ENCODE measurements at regions not wholly inside any gene's neighbourhood (a gene's known extent, or its start where the extent isn't known, plus 50 kb on each side); places are given as distances from the start of the nearest gene placed in this dataset.

DNA sequence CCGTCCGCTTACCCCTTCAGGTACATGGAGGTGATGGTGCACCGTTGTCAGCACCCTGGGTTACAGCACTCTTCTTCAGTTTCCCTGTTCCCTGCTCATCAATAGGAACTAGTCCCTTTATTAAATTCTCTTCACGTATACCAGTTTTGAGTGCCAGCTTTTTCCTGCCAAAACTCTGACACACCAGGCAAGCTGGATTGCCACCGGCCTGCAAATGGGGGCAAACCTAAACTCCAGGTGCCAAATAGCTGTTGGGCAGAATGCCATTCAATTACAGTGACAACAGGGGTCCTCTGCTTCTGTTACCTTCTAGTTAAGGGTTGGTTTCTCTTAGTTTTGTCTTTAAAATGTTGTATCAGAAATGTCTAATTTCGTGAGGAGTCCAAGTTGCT is 400.4 kb downstream of the OSTF1 start:
- intact Hi-C loops (cut with micrococcal nuclease; ENCODE audit: unreplicated experiment) (no loop called here), in situ Hi-C loops (cut with HindIII; ENCODE audit: extremely low pct_ligation_motif_present, low pct_unique_long_range_greater_than_20kb) (no loop called here)
- 29% methylated on average over 6 of the region's 6 CpGs for WGBS (ENCODE audit: low lambda C conversion rate)
- no peak overlapping the region for H3K4me3 ChIP-seq (replicated peaks in 1 of 3; ENCODE audit: insufficient read depth in 1 of 3, low read depth in 2 of 3, low read length in 3 of 3)
- H3K36me3 ChIP-seq (replicated peaks in 1 of 2; ENCODE audit: control insufficient read depth in 1 of 2, insufficient read depth in 2 of 2, low read length in 2 of 2) = no peaks in the 10 kb centered on the region
- no peak overlapping the region for H3K4me2 ChIP-seq (ENCODE audit: low read depth, low read length)
- no peak overlapping the region for H2AFZ ChIP-seq (ENCODE audit: low read length)
- H3K9ac ChIP-seq (ENCODE audit: insufficient read depth, low read depth, low read length) = no peak overlapping the region
- FAIRE-seq (no peak), DNase-seq (ENCODE audit: low spot score) (no peak), ATAC-seq (no peak)
- H3K9me3 ChIP-seq (ENCODE audit: low read length) = no peaks in the 10 kb centered on the region
- no peak overlapping the region for H3K27ac ChIP-seq (ENCODE audit: extremely low read length, insufficient read depth, low read length)
- no peaks in the 10 kb centered on the region for H3K79me2 ChIP-seq (ENCODE audit: insufficient read depth, low read length)
- no TSS peak for BruUV-seq (replicated peaks)
- no peaks in the 10 kb centered on the region for H3K27me3 ChIP-seq (ENCODE audit: control insufficient read depth in 1 of 2, insufficient read depth in 2 of 2, low read length in 2 of 2)
- ChIA-PET POLR2A (no interaction called here), CTCF (ENCODE audit: low intra/inter-chr PET ratio, low total read pairs) (no interaction called here)
- no peaks in the 10 kb centered on the region for H3K4me1 ChIP-seq (ENCODE audit: insufficient read depth, low read length)
- H4K20me1 ChIP-seq (ENCODE audit: insufficient read depth, low read length) = no peaks in the 10 kb centered on the region
- no peak for TF ChIP-seq FOXM1 (CRISPR knock-in tag; IDR thresholded peaks at IDR 0.05)
- no peak for TF ChIP-seq ZNF501 (CRISPR knock-in tag; IDR thresholded peaks at IDR 0.05)
- no peak for TF ChIP-seq PAF1 (CRISPR knock-in tag; IDR thresholded peaks at IDR 0.05)
- TF ChIP-seq ZNF703 (CRISPR knock-in tag; IDR thresholded peaks at IDR 0.05; ENCODE audit: borderline replicate concordance) = no peak

DNA sequence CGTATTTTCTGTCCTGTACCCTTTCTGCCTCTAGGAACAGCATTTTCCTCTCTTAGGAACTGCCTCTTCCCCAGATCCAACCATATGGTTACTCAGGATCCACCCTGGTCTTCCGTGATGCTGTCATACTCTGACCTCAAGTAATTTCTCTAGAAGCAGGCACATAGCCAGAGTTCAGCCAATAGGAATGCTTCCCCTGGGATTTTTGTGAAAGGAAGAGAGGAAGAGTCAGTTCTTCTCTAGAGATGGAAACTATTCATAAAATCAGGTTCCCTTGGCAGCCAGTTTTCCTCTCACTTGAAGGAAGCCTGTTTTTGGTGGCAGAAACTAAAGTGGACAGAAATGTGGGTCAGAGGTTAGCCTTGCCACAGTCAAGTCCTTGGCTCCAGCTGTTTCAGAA is 400.1 kb upstream of the PCSK5 start:
- H3K9me3 ChIP-seq (ENCODE audit: low read length) = no peaks in the 10 kb centered on the region
- no peaks in the 10 kb centered on the region for H3K36me3 ChIP-seq (replicated peaks in 1 of 2; ENCODE audit: control insufficient read depth in 1 of 2, insufficient read depth in 2 of 2, low read length in 2 of 2)
- H3K4me3 ChIP-seq (replicated peaks in 1 of 3; ENCODE audit: insufficient read depth in 1 of 3, low read depth in 2 of 3, low read length in 3 of 3) = no peak overlapping the region
- no peaks in the 10 kb centered on the region for H3K4me1 ChIP-seq (ENCODE audit: insufficient read depth, low read length)
- no peak for FAIRE-seq
- no peaks in the 10 kb centered on the region for H3K27me3 ChIP-seq (ENCODE audit: control insufficient read depth in 1 of 2, insufficient read depth in 2 of 2, low read length in 2 of 2)
- ATAC-seq = no peak
- intact Hi-C loops (cut with micrococcal nuclease; ENCODE audit: unreplicated experiment) (no loop called here), in situ Hi-C loops (cut with HindIII; ENCODE audit: extremely low pct_ligation_motif_present, low pct_unique_long_range_greater_than_20kb) (no loop called here)
- H3K4me2 ChIP-seq (ENCODE audit: low read depth, low read length) = no peak overlapping the region
- no peaks in the 10 kb centered on the region for H4K20me1 ChIP-seq (ENCODE audit: insufficient read depth, low read length)
- H3K27ac ChIP-seq (ENCODE audit: extremely low read length, insufficient read depth, low read length) = no peak overlapping the region
- ChIA-PET POLR2A (no interaction called here), CTCF (ENCODE audit: low intra/inter-chr PET ratio, low total read pairs) (no interaction called here)
- no peak overlapping the region for H2AFZ ChIP-seq (ENCODE audit: low read length)
- H3K79me2 ChIP-seq (ENCODE audit: insufficient read depth, low read length) = no peaks in the 10 kb centered on the region
- 3% methylated on average over 2 of the region's 2 CpGs for WGBS (ENCODE audit: low lambda C conversion rate)
- no peak for DNase-seq (ENCODE audit: low spot score)
- BruUV-seq (replicated peaks) = no TSS peak
- no peak overlapping the region for H3K9ac ChIP-seq (ENCODE audit: insufficient read depth, low read depth, low read length)
- TF ChIP-seq SRY (CRISPR knock-in tag; IDR thresholded peaks at IDR 0.05) (no peak), CCAR2 (optimal IDR thresholded peaks at IDR 0.05; ENCODE audit: low read depth, low read length) (no peak), TSC22D2 (CRISPR knock-in tag; IDR thresholded peaks at IDR 0.05; ENCODE audit: borderline replicate concordance) (no peak), SOX5 (CRISPR knock-in tag; IDR thresholded peaks at IDR 0.05; ENCODE audit: borderline replicate concordance) (no peak), YY1 (IDR thresholded peaks at IDR 0.05; ENCODE audit: insufficient read depth, insufficient replicate concordance, low read depth, low read length) (no peak), ZNF776 (CRISPR knock-in tag; IDR thresholded peaks at IDR 0.05) (no peak), JARID2 (CRISPR knock-in tag; IDR thresholded peaks at IDR 0.05; ENCODE audit: insufficient replicate concordance) (no peak), KLF11 (CRISPR knock-in tag; IDR thresholded peaks at IDR 0.05) (no peak), ZSCAN21 (CRISPR knock-in tag; IDR thresholded peaks at IDR 0.05; ENCODE audit: borderline replicate concordance) (no peak), HIVEP1 (CRISPR knock-in tag; IDR thresholded peaks at IDR 0.05) (no peak), RAD21 (CRISPR knock-in tag; IDR thresholded peaks at IDR 0.05) (no peak), NONO (IDR thresholded peaks at IDR 0.05) (no peak), NONO (CRISPR knock-in tag; conservative IDR thresholded peaks at IDR 0.05) (no peak), TCF7 (IDR thresholded peaks at IDR 0.05; ENCODE audit: low read depth) (no peak)
- TF ChIP-seq, protein P1, sequence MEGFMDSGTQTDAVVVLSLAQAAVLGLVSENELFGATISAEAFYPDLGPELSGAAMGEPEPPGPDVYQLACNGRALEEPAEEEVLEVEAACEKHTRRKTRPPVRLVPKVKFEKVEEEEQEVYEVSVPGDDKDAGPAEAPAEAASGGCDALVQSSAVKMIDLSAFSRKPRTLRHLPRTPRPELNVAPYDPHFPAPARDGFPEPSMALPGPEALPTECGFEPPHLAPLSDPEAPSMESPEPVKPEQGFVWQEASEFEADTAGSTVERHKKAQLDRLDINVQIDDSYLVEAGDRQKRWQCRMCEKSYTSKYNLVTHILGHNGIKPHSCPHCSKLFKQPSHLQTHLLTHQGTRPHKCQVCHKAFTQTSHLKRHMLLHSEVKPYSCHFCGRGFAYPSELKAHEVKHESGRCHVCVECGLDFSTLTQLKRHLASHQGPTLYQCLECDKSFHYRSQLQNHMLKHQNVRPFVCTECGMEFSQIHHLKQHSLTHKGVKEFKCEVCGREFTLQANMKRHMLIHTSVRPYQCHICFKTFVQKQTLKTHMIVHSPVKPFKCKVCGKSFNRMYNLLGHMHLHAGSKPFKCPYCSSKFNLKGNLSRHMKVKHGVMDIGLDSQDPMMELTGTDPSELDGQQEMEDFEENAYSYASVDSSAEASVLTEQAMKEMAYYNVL (CRISPR knock-in tag; IDR thresholded peaks at IDR 0.05; ENCODE audit: borderline replicate concordance) = no peak
